Heart left ventricle (tissue), 16 donors: ENCODE measurements at regions not wholly inside any gene's neighbourhood (a gene's known extent, or its start where the extent isn't known, plus 50 kb on each side); places are given as distances from the start of the nearest gene placed in this dataset.

Source experiments
- ATAC-seq, 4 donors: fragments of 200-7000 bp; cut with Tn5 transposase; one replicate each; pipeline ENCODE4 v1.9.1; 2020 to 2022; ENCODE audit warnings: moderate library complexity in 4 of 4, mild to moderate bottlenecking in 3 of 4, moderate number of reproducible peaks in 1 of 4
- DNase-seq, 5 donors: peaks; one replicate each; pipeline ENCODE4 v3.0.0-alpha.2; 2020
- H3K27ac ChIP-seq, 12 donors: fragments of 200-600 bp; sonication (generic) in 4 of 12; one replicate each; pipeline versions ENCODE4 v1.5.0 to v1.8.0; 2016 to 2022; ENCODE audit warnings: mild to moderate bottlenecking in 2 of 12
- H3K27me3 ChIP-seq, 9 donors: fragments of 200-600 bp; sonication (generic) in 2 of 9; one replicate each; pipeline versions ENCODE4 v1.5.1 to v1.8.0; 2016 to 2022; ENCODE audit warnings: mild to moderate bottlenecking in 3 of 9
- H3K36me3 ChIP-seq, 9 donors: fragments of 200-600 bp; sonication (generic) in 2 of 9; one replicate each; pipeline versions ENCODE4 v1.5.0 to v1.8.0; 2018 to 2022; ENCODE audit warnings: mild to moderate bottlenecking in 2 of 9
- H3K4me1 ChIP-seq, 12 donors: fragments of 200-600 bp; sonication (generic) in 4 of 12; one replicate each; pipeline versions ENCODE4 v1.5.0 to v1.8.0; 2016 to 2022; ENCODE audit warnings: mild to moderate bottlenecking in 3 of 12
- H3K4me3 ChIP-seq, 12 donors: fragments of 200-600 bp; sonication (generic) in 4 of 12; one replicate each; pipeline versions ENCODE4 v1.5.0 to v1.8.0; 2017 to 2022; ENCODE audit warnings: mild to moderate bottlenecking in 9 of 12, moderate library complexity in 4 of 12
- H3K9me3 ChIP-seq, 12 donors: fragments of 200-600 bp; sonication (generic) in 4 of 12; one replicate each; pipeline versions ENCODE4 v1.5.0 to v1.8.0; 2016 to 2022; ENCODE audit warnings: mild to moderate bottlenecking in 1 of 12
- CTCF ChIP-seq, 12 donors: fragments of 200-600 bp; sonication (generic) in 4 of 12; IDR thresholded peaks; one replicate each; pipeline versions ENCODE4 v1.5.0 to v1.8.0; 2018 to 2022; ENCODE audit warnings: antibody characterized with exemption in 12 of 12, mild to moderate bottlenecking in 5 of 12
- POLR2A ChIP-seq, 2 donors: fragments of 450-650 bp; IDR thresholded peaks; one replicate each; pipeline ENCODE4 v1.6.1; 2017; ENCODE audit warnings: antibody characterized with exemption in 2 of 2, mild to moderate bottlenecking in 2 of 2, moderate library complexity in 2 of 2
- WGBS, 4 donors: extraction: QIAGEN DNeasy Blood & Tissue Kit in 2 of 4; methylation state at CpG; one replicate each; pipeline versions ENCODE4 v1.1.5 to v1.1.7; 2013 to 2018; 5-methylcytosine and 5-hydroxymethylcytosine counted together
- intact Hi-C, 10 donors: fragments of 100-400 bp; cut with DNase I; formaldehyde crosslinking; loops; one replicate each; pipeline versions ENCODE4 v1.11.1 to v1.14.2; 2022
- donor health status: ischemic (EF 13 %, LVEDD 7.1; RV severe dilation, severe dysfunction).
- donor health status: healthy with polysubstance abuse.
- donor health status: DM: no; HTN: yes; CAD: no.
- donor health status: DM: no; HTN: no; CAD: no.
- donor health status: ischemic (EF 25% LVEDD 6.9; RV normal size, moderate dysfunction).
- donor health status: ischemic (EF 25% LVEDD 5.7; RV mildly dilated, moderate dysfunction).
- donor health status: healthy.
- donor health status: DM: yes; HTN: yes; CAD: no.
- donor health status: ischemic (EF 35%, LVEDD 5.7; RV mildly dilated, moderate dysfunction).
- donor health status: nonischemic (EF 11% LVEDD 7.7; RV severe dilation, severe dysfunction).
- donor health status: DM: yes; HTN: yes; CAD: no.
- donor health status: PGD.
- donor health status: ischemic (EF 29% LVEDD 5.4; RV normal size, mild dysfunction).
- donor health status: nonischemic (EF 23%, LVEDD 6.1; RV moderate dilation, normal function).

GRCh38 chr5:3258050-3258449, 337.6 kb upstream of the IRX1 start:
- H3K27ac ChIP-seq, result no peak overlapping the region
- no peaks in the 10 kb centered on the region for H3K4me1 ChIP-seq
- peaks cover 0 to 3% (median 0%) of the 10 kb centered on the region in 9 donors for H3K27me3 ChIP-seq
- intact Hi-C loops, result no loop called here
- no peak for ATAC-seq
- 70 to 82% (median 76%) methylated on average over 9 of the region's 9 CpGs for WGBS, 4 donors
- DNase-seq, result no peak
- no peak for TF ChIP-seq POLR2A (IDR thresholded peaks at IDR 0.05)
- TF ChIP-seq CTCF (IDR thresholded peaks at IDR 0.05), result no peak
- no peaks in the 10 kb centered on the region for H3K9me3 ChIP-seq
- H3K4me3 ChIP-seq, result no peak overlapping the region
- no peaks in the 10 kb centered on the region for H3K36me3 ChIP-seq

- H3K36me3 ChIP-seq, result no peaks in the 10 kb centered on the region
- H3K4me1 ChIP-seq, result no peaks in the 10 kb centered on the region
- no peak for DNase-seq
- H3K9me3 ChIP-seq, result no peaks in the 10 kb centered on the region
- 56 to 63% (median 61%) methylated on average over 1 of the region's 1 CpG for WGBS, 4 donors
- intact Hi-C loops, result no loop called here
- TF ChIP-seq POLR2A (IDR thresholded peaks at IDR 0.05), result no peak
- TF ChIP-seq CTCF (IDR thresholded peaks at IDR 0.05), result no peak
- ATAC-seq, result no peak
- H3K4me3 ChIP-seq, result no peak overlapping the region
- H3K27me3 ChIP-seq, result peaks cover 0 to 16% (median 0%) of the 10 kb centered on the region in 9 donors
- no peak overlapping the region for H3K27ac ChIP-seq
These were observed 343.4 kb upstream of the IRX1 start for GRCh38 chr5:3252235-3252634.

- no peak overlapping the region for H3K4me3 ChIP-seq
- H3K27ac ChIP-seq, result no peak overlapping the region
- H3K36me3 ChIP-seq, result no peaks in the 10 kb centered on the region
- TF ChIP-seq POLR2A (IDR thresholded peaks at IDR 0.05) (no peak), CTCF (IDR thresholded peaks at IDR 0.05) (no peak)
- no peak for ATAC-seq
- no peaks in the 10 kb centered on the region for H3K4me1 ChIP-seq
- peaks cover 0 to 16% (median 0%) of the 10 kb centered on the region in 9 donors for H3K27me3 ChIP-seq
- intact Hi-C loops, result no loop called here
- no peak for DNase-seq
- H3K9me3 ChIP-seq, result no peaks in the 10 kb centered on the region
- WGBS, 4 donors, result 31 to 48% (median 39%) methylated on average over 4 to 5 of the region's 5 CpGs
These were observed 343.8 kb upstream of the IRX1 start for GRCh38 chr5:3251784-3252183.

- no peak for ATAC-seq
- no peaks in the 10 kb centered on the region for H3K4me1 ChIP-seq
- 69 to 81% (median 78%) methylated on average over 2 of the region's 2 CpGs for WGBS, 4 donors
- DNase-seq, result no peak
- peaks cover 0 to 13% (median 0%) of the 10 kb centered on the region in 12 donors for H3K9me3 ChIP-seq
- H3K4me3 ChIP-seq, result no peak overlapping the region
- no peaks in the 10 kb centered on the region for H3K36me3 ChIP-seq
- TF ChIP-seq POLR2A (IDR thresholded peaks at IDR 0.05), result no peak
- TF ChIP-seq CTCF (IDR thresholded peaks at IDR 0.05), result no peak
- intact Hi-C loops, result no loop called here
- H3K27me3 ChIP-seq, result peaks cover 0 to 16% (median 0%) of the 10 kb centered on the region in 9 donors
- no peak overlapping the region for H3K27ac ChIP-seq
These were observed 346.2 kb upstream of the IRX1 start for GRCh38 chr5:3249401-3249800.
